GM23338 (cell line): ENCODE measurements at regions not wholly inside any gene's neighbourhood (a gene's known extent, or its start where the extent isn't known, plus 50 kb on each side); places are given as distances from the start of the nearest gene placed in this dataset.

ENCODE experiments used
- ATAC-seq: fragments of 200-7000 bp; cut with Tn5 transposase; 3 replicates; pipeline ENCODE4 v1.9.1; 2020
- DNase-seq: peaks from one replicate; pipeline ENCODE4 v3.0.0-alpha.2; 2015; ENCODE audit warnings: low spot score
- H2AFZ ChIP-seq: fragments of 200-600 bp; sonication (generic); 2 replicates; pipeline ENCODE4 v1.8.0; 2016; ENCODE audit warnings: antibody characterized with exemption, mild to moderate bottlenecking, moderate library complexity
- H3F3A ChIP-seq: fragments of 200-600 bp; sonication (generic); replicated peaks from 2 replicates; pipeline ENCODE4 v1.8.0; 2017; ENCODE audit warnings: antibody characterized with exemption, mixed run types, low read depth
- H3K27ac ChIP-seq: fragments of 200-600 bp; sonication (generic); 2 replicates; pipeline ENCODE4 v1.6.1; 2016; ENCODE audit warnings: low read depth
- H3K27me3 ChIP-seq: fragments of 200-600 bp; sonication (generic); 2 replicates; pipeline ENCODE4 v1.8.0; 2016; ENCODE audit warnings: mild to moderate bottlenecking, mixed run types, moderate library complexity; ENCODE audit not compliant: insufficient read depth
- H3K36me3 ChIP-seq: fragments of 200-600 bp; sonication (generic); 2 replicates; pipeline ENCODE4 v1.8.0; 2016; ENCODE audit warnings: mild to moderate bottlenecking; ENCODE audit not compliant: insufficient read depth
- H3K4me1 ChIP-seq: fragments of 200-600 bp; sonication (generic); 2 replicates; pipeline ENCODE4 v1.8.0; 2016; ENCODE audit warnings: mild to moderate bottlenecking, moderate library complexity; ENCODE audit not compliant: insufficient read depth
- H3K4me2 ChIP-seq: fragments of 200-600 bp; sonication (generic); 2 replicates; pipeline ENCODE4 v1.7.1; 2017; ENCODE audit warnings: mixed run types
- H3K4me3 ChIP-seq: fragments of 200-600 bp; sonication (generic); 2 replicates; pipeline ENCODE4 v1.6.1; 2016; ENCODE audit warnings: mixed run types
- H3K79me2 ChIP-seq: fragments of 200-600 bp; sonication (generic); replicated peaks from 2 replicates; pipeline ENCODE4 v1.8.0; 2017; ENCODE audit warnings: mild to moderate bottlenecking; ENCODE audit not compliant: insufficient read depth
- H3K9me2 ChIP-seq: fragments of 200-600 bp; sonication (generic); 2 replicates; pipeline ENCODE4 v1.8.0; 2017; ENCODE audit not compliant: insufficient read depth
- H4K20me1 ChIP-seq: fragments of 200-600 bp; sonication (generic); replicated peaks from 2 replicates; pipeline ENCODE4 v1.8.0; 2017; ENCODE audit warnings: mild to moderate bottlenecking; ENCODE audit not compliant: insufficient read depth
- H3K27ac Mint-ChIP-seq: 2 replicates; pipeline ENCODE4 v1.8.0; 2020; ENCODE audit warnings: inconsistent platforms, mild to moderate bottlenecking, moderate library complexity, mixed read lengths
- H3K27me3 Mint-ChIP-seq: 3 replicates; pipeline ENCODE4 v1.8.0; 2022; ENCODE audit warnings: low read depth, mild to moderate bottlenecking, moderate library complexity, mixed read lengths, inconsistent platforms; ENCODE audit not compliant: insufficient read depth, poor library complexity
- H3K36me3 Mint-ChIP-seq: 3 replicates; pipeline ENCODE4 v1.8.0; 2021; ENCODE audit warnings: low read depth, mild to moderate bottlenecking, inconsistent platforms, moderate library complexity, mixed read lengths
- H3K4me1 Mint-ChIP-seq: 3 replicates; pipeline ENCODE4 v1.8.0; 2020; ENCODE audit warnings: mild to moderate bottlenecking, inconsistent platforms, mixed read lengths
- H3K4me3 Mint-ChIP-seq: 3 replicates; pipeline ENCODE4 v1.8.0; 2021; ENCODE audit warnings: moderate library complexity, mild to moderate bottlenecking, inconsistent platforms, mixed read lengths
- H3K9me3 Mint-ChIP-seq: 3 replicates; pipeline ENCODE4 v1.8.0; 2020; ENCODE audit warnings: moderate library complexity, mild to moderate bottlenecking, inconsistent platforms, mixed read lengths
- CREB1 ChIP-seq: fragments of 250-450 bp; sonication (Bioruptor Pico); IDR thresholded peaks from 2 replicates; pipeline ENCODE4 v1.5.0; 2020; ENCODE audit warnings: low read depth, mild to moderate bottlenecking, moderate library complexity
- EZH2 ChIP-seq: fragments of 200-600 bp; sonication (generic); IDR thresholded peaks from one replicate; pipeline ENCODE4 v1.8.0; 2017; ENCODE audit warnings: antibody characterized with exemption, mild to moderate bottlenecking, low read depth; ENCODE audit not compliant: unreplicated experiment
- EZH2phosphoT487 ChIP-seq: fragments of 200-600 bp; sonication (generic); IDR thresholded peaks from one replicate; pipeline ENCODE4 v1.8.1; 2018; ENCODE audit warnings: antibody characterized with exemption; ENCODE audit not compliant: unreplicated experiment
- JUNB ChIP-seq: IDR thresholded peaks from one replicate; pipeline ENCODE4 v1.6.1; 2016; ENCODE audit warnings: antibody characterized with exemption; ENCODE audit not compliant: unreplicated experiment
- NANOG ChIP-seq: IDR thresholded peaks from 2 replicates; pipeline ENCODE4 v1.6.1; 2016; ENCODE audit warnings: antibody characterized with exemption, borderline replicate concordance
- POLR2AphosphoS5 ChIP-seq: IDR thresholded peaks from 2 replicates; pipeline ENCODE4 v1.6.1; 2016; ENCODE audit warnings: antibody characterized with exemption, low read depth
- STAT1 ChIP-seq: IDR thresholded peaks from one replicate; pipeline ENCODE4 v1.6.1; 2016; ENCODE audit warnings: antibody characterized with exemption; ENCODE audit not compliant: unreplicated experiment
- ZNF114 ChIP-seq: fragments of 250-450 bp; sonication (Bioruptor Pico); IDR thresholded peaks from 2 replicates; pipeline ENCODE4 v1.5.0; 2020; ENCODE audit warnings: mild to moderate bottlenecking, moderate library complexity
- ZNF331 ChIP-seq: fragments of 250-450 bp; sonication (Bioruptor Pico); IDR thresholded peaks from 2 replicates; pipeline ENCODE4 v1.5.0; 2020; ENCODE audit warnings: low read depth, mild to moderate bottlenecking, moderate library complexity
- TF ChIP-seq, protein P1 (sequence below): fragments of 250-450 bp; sonication (Bioruptor Pico); IDR thresholded peaks from 2 replicates; pipeline ENCODE4 v1.5.0; 2020; ENCODE audit warnings: mild to moderate bottlenecking, moderate library complexity
- TF ChIP-seq, protein P2 (sequence below), 2 experiments: fragments of 200-600 bp in 1 of 2; sonication (generic) in 1 of 2; conservative IDR thresholded peaks; 2 replicates each; pipeline versions ENCODE4 v1.5.1 to v1.6.1; 2016 to 2017; ENCODE audit warnings: antibody characterized with exemption in 2 of 2, low read depth in 2 of 2, mild to moderate bottlenecking in 2 of 2, moderate library complexity in 1 of 2
- TF ChIP-seq, protein P3 (sequence below): IDR thresholded peaks from one replicate; pipeline ENCODE4 v1.6.1; 2018; ENCODE audit warnings: antibody characterized with exemption; ENCODE audit not compliant: unreplicated experiment
- TF ChIP-seq, protein P4 (sequence below): IDR thresholded peaks from 2 replicates; pipeline ENCODE4 v1.6.1; 2016; ENCODE audit warnings: antibody characterized with exemption

DNA sequence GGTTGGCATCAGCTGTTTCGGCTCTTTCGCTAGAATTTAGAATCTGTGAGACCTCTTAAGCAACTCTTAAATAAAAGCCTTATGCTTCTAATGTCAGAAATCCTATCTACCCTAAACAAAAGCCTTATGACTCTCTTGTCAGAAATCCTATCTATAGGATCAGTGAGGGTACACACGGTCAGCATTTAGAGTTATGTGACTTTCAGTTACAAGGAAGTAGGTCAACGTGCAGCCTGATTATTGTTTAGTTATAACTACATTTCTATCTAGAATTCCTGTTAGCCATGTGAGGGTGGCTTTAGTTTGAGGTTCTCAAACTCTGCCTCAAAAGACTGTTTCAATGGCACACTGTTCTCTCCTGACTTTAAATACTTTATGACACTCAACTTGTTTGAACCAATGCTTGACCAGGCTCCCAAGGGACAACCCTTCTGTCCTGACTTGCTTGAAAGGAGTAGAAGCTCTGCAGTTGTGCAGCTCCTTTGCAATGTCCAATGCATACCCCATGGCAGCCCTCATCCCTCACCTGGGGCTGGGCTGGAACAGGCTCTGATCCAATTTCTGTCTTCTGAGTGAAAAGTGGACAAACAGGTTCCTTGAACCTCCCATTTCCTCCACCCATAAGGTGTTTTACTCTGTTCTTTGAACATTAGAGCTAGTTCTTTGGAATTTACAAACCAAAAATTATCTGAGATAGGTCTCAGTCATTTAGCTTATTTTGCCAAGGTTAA, 251.6 kb upstream of the PIK3R1 start:
- Mint-ChIP-seq H3K4me1 (peaks cover 22% of the 10 kb centered on the region), H3K36me3 (0 out of 3 replicates have a peak, but pooled peaks cover 5% of the 10 kb centered on the region), H3K4me3 (no peak overlapping the region), H3K27me3 (peaks cover 2% of the 10 kb centered on the region), H3K27ac (no peak overlapping the region), H3K9me3 (peaks cover 3% of the 10 kb centered on the region; the same call in 2 of the 3 replicates)
- no peak overlapping the region for H3K4me2 ChIP-seq
- no peaks in the 10 kb centered on the region for H3K79me2 ChIP-seq
- no peak for TF ChIP-seq EZH2
- no peak for TF ChIP-seq STAT1
- TF ChIP-seq CREB1 (CRISPR knock-in tag), result no peak
- TF ChIP-seq NANOG, result no peak
- no peak for TF ChIP-seq ZNF114 (CRISPR knock-in tag)
- TF ChIP-seq ZNF331 (CRISPR knock-in tag), result no peak
- TF ChIP-seq, protein P1, sequence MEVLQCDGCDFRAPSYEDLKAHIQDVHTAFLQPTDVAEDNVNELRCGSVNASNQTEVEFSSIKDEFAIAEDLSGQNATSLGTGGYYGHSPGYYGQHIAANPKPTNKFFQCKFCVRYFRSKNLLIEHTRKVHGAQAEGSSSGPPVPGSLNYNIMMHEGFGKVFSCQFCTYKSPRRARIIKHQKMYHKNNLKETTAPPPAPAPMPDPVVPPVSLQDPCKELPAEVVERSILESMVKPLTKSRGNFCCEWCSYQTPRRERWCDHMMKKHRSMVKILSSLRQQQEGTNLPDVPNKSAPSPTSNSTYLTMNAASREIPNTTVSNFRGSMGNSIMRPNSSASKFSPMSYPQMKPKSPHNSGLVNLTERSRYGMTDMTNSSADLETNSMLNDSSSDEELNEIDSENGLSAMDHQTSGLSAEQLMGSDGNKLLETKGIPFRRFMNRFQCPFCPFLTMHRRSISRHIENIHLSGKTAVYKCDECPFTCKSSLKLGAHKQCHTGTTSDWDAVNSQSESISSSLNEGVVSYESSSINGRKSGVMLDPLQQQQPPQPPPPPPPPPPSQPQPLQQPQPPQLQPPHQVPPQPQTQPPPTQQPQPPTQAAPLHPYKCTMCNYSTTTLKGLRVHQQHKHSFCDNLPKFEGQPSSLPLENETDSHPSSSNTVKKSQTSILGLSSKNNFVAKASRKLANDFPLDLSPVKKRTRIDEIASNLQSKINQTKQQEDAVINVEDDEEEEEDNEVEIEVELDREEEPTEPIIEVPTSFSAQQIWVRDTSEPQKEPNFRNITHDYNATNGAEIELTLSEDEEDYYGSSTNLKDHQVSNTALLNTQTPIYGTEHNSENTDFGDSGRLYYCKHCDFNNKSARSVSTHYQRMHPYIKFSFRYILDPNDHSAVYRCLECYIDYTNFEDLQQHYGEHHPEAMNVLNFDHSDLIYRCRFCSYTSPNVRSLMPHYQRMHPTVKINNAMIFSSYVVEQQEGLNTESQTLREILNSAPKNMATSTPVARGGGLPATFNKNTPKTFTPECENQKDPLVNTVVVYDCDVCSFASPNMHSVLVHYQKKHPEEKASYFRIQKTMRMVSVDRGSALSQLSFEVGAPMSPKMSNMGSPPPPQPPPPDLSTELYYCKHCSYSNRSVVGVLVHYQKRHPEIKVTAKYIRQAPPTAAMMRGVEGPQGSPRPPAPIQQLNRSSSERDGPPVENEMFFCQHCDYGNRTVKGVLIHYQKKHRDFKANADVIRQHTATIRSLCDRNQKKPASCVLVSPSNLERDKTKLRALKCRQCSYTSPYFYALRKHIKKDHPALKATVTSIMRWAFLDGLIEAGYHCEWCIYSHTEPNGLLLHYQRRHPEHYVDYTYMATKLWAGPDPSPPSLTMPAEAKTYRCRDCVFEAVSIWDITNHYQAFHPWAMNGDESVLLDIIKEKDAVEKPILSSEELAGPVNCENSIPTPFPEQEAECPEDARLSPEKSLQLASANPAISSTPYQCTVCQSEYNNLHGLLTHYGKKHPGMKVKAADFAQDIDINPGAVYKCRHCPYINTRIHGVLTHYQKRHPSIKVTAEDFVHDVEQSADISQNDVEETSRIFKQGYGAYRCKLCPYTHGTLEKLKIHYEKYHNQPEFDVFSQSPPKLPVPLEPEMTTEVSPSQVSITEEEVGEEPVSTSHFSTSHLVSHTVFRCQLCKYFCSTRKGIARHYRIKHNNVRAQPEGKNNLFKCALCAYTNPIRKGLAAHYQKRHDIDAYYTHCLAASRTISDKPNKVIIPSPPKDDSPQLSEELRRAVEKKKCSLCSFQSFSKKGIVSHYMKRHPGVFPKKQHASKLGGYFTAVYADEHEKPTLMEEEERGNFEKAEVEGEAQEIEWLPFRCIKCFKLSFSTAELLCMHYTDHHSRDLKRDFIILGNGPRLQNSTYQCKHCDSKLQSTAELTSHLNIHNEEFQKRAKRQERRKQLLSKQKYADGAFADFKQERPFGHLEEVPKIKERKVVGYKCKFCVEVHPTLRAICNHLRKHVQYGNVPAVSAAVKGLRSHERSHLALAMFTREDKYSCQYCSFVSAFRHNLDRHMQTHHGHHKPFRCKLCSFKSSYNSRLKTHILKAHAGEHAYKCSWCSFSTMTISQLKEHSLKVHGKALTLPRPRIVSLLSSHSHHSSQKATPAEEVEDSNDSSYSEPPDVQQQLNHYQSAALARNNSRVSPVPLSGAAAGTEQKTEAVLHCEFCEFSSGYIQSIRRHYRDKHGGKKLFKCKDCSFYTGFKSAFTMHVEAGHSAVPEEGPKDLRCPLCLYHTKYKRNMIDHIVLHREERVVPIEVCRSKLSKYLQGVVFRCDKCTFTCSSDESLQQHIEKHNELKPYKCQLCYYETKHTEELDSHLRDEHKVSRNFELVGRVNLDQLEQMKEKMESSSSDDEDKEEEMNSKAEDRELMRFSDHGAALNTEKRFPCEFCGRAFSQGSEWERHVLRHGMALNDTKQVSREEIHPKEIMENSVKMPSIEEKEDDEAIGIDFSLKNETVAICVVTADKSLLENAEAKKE (CRISPR knock-in tag), result no peak
- TF ChIP-seq, protein P2, sequence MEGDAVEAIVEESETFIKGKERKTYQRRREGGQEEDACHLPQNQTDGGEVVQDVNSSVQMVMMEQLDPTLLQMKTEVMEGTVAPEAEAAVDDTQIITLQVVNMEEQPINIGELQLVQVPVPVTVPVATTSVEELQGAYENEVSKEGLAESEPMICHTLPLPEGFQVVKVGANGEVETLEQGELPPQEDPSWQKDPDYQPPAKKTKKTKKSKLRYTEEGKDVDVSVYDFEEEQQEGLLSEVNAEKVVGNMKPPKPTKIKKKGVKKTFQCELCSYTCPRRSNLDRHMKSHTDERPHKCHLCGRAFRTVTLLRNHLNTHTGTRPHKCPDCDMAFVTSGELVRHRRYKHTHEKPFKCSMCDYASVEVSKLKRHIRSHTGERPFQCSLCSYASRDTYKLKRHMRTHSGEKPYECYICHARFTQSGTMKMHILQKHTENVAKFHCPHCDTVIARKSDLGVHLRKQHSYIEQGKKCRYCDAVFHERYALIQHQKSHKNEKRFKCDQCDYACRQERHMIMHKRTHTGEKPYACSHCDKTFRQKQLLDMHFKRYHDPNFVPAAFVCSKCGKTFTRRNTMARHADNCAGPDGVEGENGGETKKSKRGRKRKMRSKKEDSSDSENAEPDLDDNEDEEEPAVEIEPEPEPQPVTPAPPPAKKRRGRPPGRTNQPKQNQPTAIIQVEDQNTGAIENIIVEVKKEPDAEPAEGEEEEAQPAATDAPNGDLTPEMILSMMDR (conservative IDR thresholded peaks at IDR 0.05; ENCODE audit: low read depth in 2 of 2), result no peak
- TF ChIP-seq POLR2AphosphoS5, result no peak
- no peak for TF ChIP-seq EZH2phosphoT487
- TF ChIP-seq JUNB, result no peak
- TF ChIP-seq, protein P3, sequence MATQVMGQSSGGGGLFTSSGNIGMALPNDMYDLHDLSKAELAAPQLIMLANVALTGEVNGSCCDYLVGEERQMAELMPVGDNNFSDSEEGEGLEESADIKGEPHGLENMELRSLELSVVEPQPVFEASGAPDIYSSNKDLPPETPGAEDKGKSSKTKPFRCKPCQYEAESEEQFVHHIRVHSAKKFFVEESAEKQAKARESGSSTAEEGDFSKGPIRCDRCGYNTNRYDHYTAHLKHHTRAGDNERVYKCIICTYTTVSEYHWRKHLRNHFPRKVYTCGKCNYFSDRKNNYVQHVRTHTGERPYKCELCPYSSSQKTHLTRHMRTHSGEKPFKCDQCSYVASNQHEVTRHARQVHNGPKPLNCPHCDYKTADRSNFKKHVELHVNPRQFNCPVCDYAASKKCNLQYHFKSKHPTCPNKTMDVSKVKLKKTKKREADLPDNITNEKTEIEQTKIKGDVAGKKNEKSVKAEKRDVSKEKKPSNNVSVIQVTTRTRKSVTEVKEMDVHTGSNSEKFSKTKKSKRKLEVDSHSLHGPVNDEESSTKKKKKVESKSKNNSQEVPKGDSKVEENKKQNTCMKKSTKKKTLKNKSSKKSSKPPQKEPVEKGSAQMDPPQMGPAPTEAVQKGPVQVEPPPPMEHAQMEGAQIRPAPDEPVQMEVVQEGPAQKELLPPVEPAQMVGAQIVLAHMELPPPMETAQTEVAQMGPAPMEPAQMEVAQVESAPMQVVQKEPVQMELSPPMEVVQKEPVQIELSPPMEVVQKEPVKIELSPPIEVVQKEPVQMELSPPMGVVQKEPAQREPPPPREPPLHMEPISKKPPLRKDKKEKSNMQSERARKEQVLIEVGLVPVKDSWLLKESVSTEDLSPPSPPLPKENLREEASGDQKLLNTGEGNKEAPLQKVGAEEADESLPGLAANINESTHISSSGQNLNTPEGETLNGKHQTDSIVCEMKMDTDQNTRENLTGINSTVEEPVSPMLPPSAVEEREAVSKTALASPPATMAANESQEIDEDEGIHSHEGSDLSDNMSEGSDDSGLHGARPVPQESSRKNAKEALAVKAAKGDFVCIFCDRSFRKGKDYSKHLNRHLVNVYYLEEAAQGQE, result no peak
- TF ChIP-seq, protein P4, sequence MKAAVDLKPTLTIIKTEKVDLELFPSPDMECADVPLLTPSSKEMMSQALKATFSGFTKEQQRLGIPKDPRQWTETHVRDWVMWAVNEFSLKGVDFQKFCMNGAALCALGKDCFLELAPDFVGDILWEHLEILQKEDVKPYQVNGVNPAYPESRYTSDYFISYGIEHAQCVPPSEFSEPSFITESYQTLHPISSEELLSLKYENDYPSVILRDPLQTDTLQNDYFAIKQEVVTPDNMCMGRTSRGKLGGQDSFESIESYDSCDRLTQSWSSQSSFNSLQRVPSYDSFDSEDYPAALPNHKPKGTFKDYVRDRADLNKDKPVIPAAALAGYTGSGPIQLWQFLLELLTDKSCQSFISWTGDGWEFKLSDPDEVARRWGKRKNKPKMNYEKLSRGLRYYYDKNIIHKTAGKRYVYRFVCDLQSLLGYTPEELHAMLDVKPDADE, result no peak
- no peaks in the 10 kb centered on the region for H3K36me3 ChIP-seq
- H2AFZ ChIP-seq, result peak overlapping the region; percentile 66; the same call in 1 of the 2 replicates
- no peaks in the 10 kb centered on the region for H4K20me1 ChIP-seq
- no peak for DNase-seq
- H3K9me2 ChIP-seq, result peaks cover 6% of the 10 kb centered on the region; the same call in 1 of the 2 replicates
- no peak overlapping the region for H3K4me3 ChIP-seq
- no peak for ATAC-seq
- H3K27ac ChIP-seq, result no peak overlapping the region
- no peaks in the 10 kb centered on the region for H3F3A ChIP-seq
- H3K4me1 ChIP-seq, result peaks cover 5% of the 10 kb centered on the region; the same call in 1 of the 2 replicates
- no peaks in the 10 kb centered on the region for H3K27me3 ChIP-seq
